GM12878 (cell line): ENCODE measurements at regions not wholly inside any gene's neighbourhood (a gene's known extent, or its start where the extent isn't known, plus 50 kb on each side); places are given as distances from the start of the nearest gene placed in this dataset.

Experiments
- ATAC-seq: fragments of 200-7000 bp; cut with Tn5 transposase; 3 replicates; pipeline ENCODE4 v1.9.1; 2020; ENCODE audit warnings: mild to moderate bottlenecking, moderate library complexity
- BruUV-seq: library from RNA; stranded (reverse); fragments of 400-500 nt; replicated peaks from 2 replicates; lab custom pipeline; 2021; lab: Mats Ljungman, UMichigan
- CTCF ChIA-PET: fragments of 300-600 bp; sonication (Branson Sonifier 250); formaldehyde crosslinking; extraction: SDS; loops from one replicate; lab custom pipeline; 2021; ENCODE audit warnings: inconsistent platforms; lab: Yijun Ruan, JAX
- POLR2A ChIA-PET: fragments of 350-600 bp; formaldehyde crosslinking; extraction: SDS; loops from one replicate; lab custom pipeline; 2021; ENCODE audit warnings: inconsistent platforms; lab: Charles Lee
- RAD21 ChIA-PET: fragments of 300-600 bp; sonication (Branson Sonifier 250); formaldehyde crosslinking; loops from one replicate; lab custom pipeline; 2023; ENCODE audit warnings: antibody characterized with exemption; ENCODE audit not compliant: unreplicated experiment; lab: Charles Lee
- SMC1A ChIA-PET: fragments of 300-600 bp; sonication (Branson Sonifier 250); formaldehyde crosslinking; loops from one replicate; lab custom pipeline; 2023; ENCODE audit not compliant: unreplicated experiment, uncharacterized antibody; lab: Charles Lee
- DNase-seq: peaks from one replicate; pipeline ENCODE4 v3.0.0-alpha.2; 2011; ENCODE audit warnings: low read depth, low spot score
- FAIRE-seq: peaks from 3 replicates; lab custom pipeline; 2011; peaks lifted over from hg19 to GRCh38; lab: Jason Lieb, UNC
- H2AFZ ChIP-seq: 2 replicates; pipeline ENCODE4 v1.6.0; 2011; ENCODE audit warnings: low read depth, low read length, control low read depth; ENCODE audit not compliant: control insufficient read depth
- H3K27ac ChIP-seq: 2 replicates; pipeline ENCODE4 v1.5.1; 2011; ENCODE audit warnings: control low read depth; ENCODE audit not compliant: control insufficient read depth, insufficient read depth
- H3K27me3 ChIP-seq, 2 experiments: replicated peaks in 1 of 2; 2 replicates each; pipeline versions ENCODE4 v1.6.0 to v1.6.1; 2011; ENCODE audit warnings: low read length in 1 of 2; ENCODE audit not compliant: control insufficient read depth in 2 of 2, insufficient read depth in 2 of 2
- H3K36me3 ChIP-seq, 2 experiments: 2 replicates each; pipeline ENCODE4 v1.5.1; 2011; ENCODE audit warnings: low read length in 1 of 2; ENCODE audit not compliant: control insufficient read depth in 2 of 2, insufficient read depth in 2 of 2
- H3K4me1 ChIP-seq: 2 replicates; pipeline ENCODE4 v1.6.1; 2011; ENCODE audit warnings: mild to moderate bottlenecking, low read length, moderate library complexity, mixed read lengths; ENCODE audit not compliant: control insufficient read depth, insufficient read depth
- H3K4me2 ChIP-seq: 2 replicates; pipeline ENCODE4 v1.6.0; 2011; ENCODE audit warnings: control low read depth; ENCODE audit not compliant: control insufficient read depth, insufficient read depth
- H3K4me3 ChIP-seq: fragments of 200-600 bp; sonication (generic); 2 replicates; pipeline ENCODE4 v1.5.1; 2016
- H3K79me2 ChIP-seq: 2 replicates; pipeline ENCODE4 v1.6.0; 2011; ENCODE audit warnings: low read length; ENCODE audit not compliant: control insufficient read depth, insufficient read depth
- H3K9ac ChIP-seq: 2 replicates; pipeline ENCODE4 v1.8.0; 2011; ENCODE audit warnings: low read length, control low read depth, mixed read lengths; ENCODE audit not compliant: control insufficient read depth, insufficient read depth
- H3K9me3 ChIP-seq: replicated peaks from 3 replicates; pipeline ENCODE4 v1.5.1; 2011; ENCODE audit warnings: mild to moderate bottlenecking, low read length; ENCODE audit not compliant: control insufficient read depth, insufficient read depth
- H4K20me1 ChIP-seq: 2 replicates; pipeline ENCODE4 v1.6.0; 2011; ENCODE audit not compliant: control insufficient read depth, insufficient read depth
- BACH1 ChIP-seq: fragments of 450-650 bp; IDR thresholded peaks from 2 replicates; pipeline ENCODE4 v1.6.1; 2017; ENCODE audit warnings: mild to moderate bottlenecking, borderline replicate concordance
- DPF2 ChIP-seq: fragments of 450-650 bp; IDR thresholded peaks from 2 replicates; pipeline ENCODE4 v1.6.1; 2017; ENCODE audit warnings: mild to moderate bottlenecking
- E2F4 ChIP-seq: IDR thresholded peaks from 2 replicates; pipeline ENCODE4 v1.6.1; 2012; ENCODE audit warnings: low read depth, low read length, improper control_type of control experiment
- EZH2 ChIP-seq: IDR thresholded peaks from 2 replicates; pipeline ENCODE4 v1.6.1; 2012; ENCODE audit warnings: low read depth, mild to moderate bottlenecking, control low read depth, inconsistent platforms, low read length, borderline replicate concordance; ENCODE audit not compliant: control insufficient read depth
- FOS ChIP-seq: IDR thresholded peaks from 3 replicates; pipeline ENCODE4 v1.6.1; 2011; ENCODE audit warnings: borderline replicate concordance; ENCODE audit not compliant: insufficient read length; ENCODE audit errors: extremely low read depth
- IKZF2 ChIP-seq, 2 experiments: fragments of 450-650 bp; IDR thresholded peaks; 2 replicates each; pipeline ENCODE4 v1.6.1; 2017; ENCODE audit warnings: mild to moderate bottlenecking in 2 of 2, moderate library complexity in 2 of 2
- MXI1 ChIP-seq: fragments of 150-350 bp; IDR thresholded peaks from 2 replicates; pipeline ENCODE4 v1.6.1; 2011; ENCODE audit warnings: low read depth, mild to moderate bottlenecking, inconsistent platforms, low read length, improper control_type of control experiment
- RB1 ChIP-seq: fragments of 450-650 bp; formaldehyde crosslinking; IDR thresholded peaks from 2 replicates; pipeline ENCODE4 v1.6.1; 2017; ENCODE audit warnings: mild to moderate bottlenecking, borderline replicate concordance
- RUNX3 ChIP-seq: IDR thresholded peaks from 2 replicates; pipeline ENCODE4 v1.6.1; 2012; ENCODE audit warnings: low read length, inconsistent platforms
- SIN3A ChIP-seq: IDR thresholded peaks from 2 replicates; pipeline ENCODE4 v1.6.1; 2012; ENCODE audit warnings: low read depth, low read length, improper control_type of control experiment
- ZBED1 ChIP-seq: IDR thresholded peaks from 2 replicates; pipeline ENCODE4 v1.6.1; 2016; ENCODE audit warnings: borderline replicate concordance
- in situ Hi-C: fragments of 300-500 bp; cut with MboI; formaldehyde crosslinking; loops from 9 replicates; pipeline ENCODE4 v1.14.3; 2018; ENCODE audit warnings: mixed read lengths
- intact Hi-C: fragments of 100-400 bp; cut with micrococcal nuclease; formaldehyde crosslinking; loops from one replicate; pipeline ENCODE4 v1.14.2; 2022; ENCODE audit not compliant: unreplicated experiment
- TF ChIP-seq, protein P1 (sequence below): IDR thresholded peaks from 2 replicates; pipeline ENCODE4 v1.6.1; 2011; ENCODE audit warnings: borderline replicate concordance, low read depth, mild to moderate bottlenecking, moderate library complexity, low read length; ENCODE audit not compliant: insufficient read depth, poor library complexity, severe bottlenecking
- TF ChIP-seq, protein P2 (sequence below): fragments of 450-650 bp; conservative IDR thresholded peaks from 2 replicates; pipeline ENCODE4 v1.6.1; 2017; ENCODE audit warnings: mild to moderate bottlenecking, moderate library complexity
- TF ChIP-seq, protein P3 (sequence below): fragments of 450-650 bp; IDR thresholded peaks from 2 replicates; pipeline ENCODE4 v1.6.1; 2014; ENCODE audit warnings: mild to moderate bottlenecking

GRCh38 chr19:46551164-46551563, 50.0 kb upstream of the CALM3 start:
- in situ Hi-C loops, result no loop called here
- Histone ChIP-seq H3K27ac (no peak overlapping the region), H2AFZ (no peak overlapping the region), H3K4me1 (no peaks in the 10 kb centered on the region), H3K9me3 (peaks cover 2% of the 10 kb centered on the region; the same call in 2 of the 3 replicates), H3K4me3 (no peak overlapping the region), H3K27me3 (no peaks in the 10 kb centered on the region), H4K20me1 (no peaks in the 10 kb centered on the region), H3K9ac (no peak overlapping the region), H3K79me2 (no peaks in the 10 kb centered on the region), H3K4me2 (no peak overlapping the region), H3K36me3 (no peaks in the 10 kb centered on the region)
- ChIA-PET POLR2A (no interaction called here), RAD21 (no interaction called here), SMC1A (interaction anchor here (0.6 to 0.9 kb wide), 2 partner anchors 32 to 146 kb away, joined by 3 read pairs; no protein-coding TSS in a partner anchor), CTCF (interaction anchor here (1.1 to 3.1 kb wide), 2 partner anchors 22 to 149 kb away, joined by 3 to 12 read pairs; no protein-coding TSS in a partner anchor)
- ATAC-seq (no peak), FAIRE-seq (no peak), DNase-seq (no peak)
- TF ChIP-seq, protein P1, sequence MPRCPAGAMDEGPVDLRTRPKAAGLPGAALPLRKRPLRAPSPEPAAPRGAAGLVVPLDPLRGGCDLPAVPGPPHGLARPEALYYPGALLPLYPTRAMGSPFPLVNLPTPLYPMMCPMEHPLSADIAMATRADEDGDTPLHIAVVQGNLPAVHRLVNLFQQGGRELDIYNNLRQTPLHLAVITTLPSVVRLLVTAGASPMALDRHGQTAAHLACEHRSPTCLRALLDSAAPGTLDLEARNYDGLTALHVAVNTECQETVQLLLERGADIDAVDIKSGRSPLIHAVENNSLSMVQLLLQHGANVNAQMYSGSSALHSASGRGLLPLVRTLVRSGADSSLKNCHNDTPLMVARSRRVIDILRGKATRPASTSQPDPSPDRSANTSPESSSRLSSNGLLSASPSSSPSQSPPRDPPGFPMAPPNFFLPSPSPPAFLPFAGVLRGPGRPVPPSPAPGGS, result no peak
- TF ChIP-seq IKZF2 (IDR thresholded peaks at IDR 0.05) (no peak), ZBED1 (no peak), EZH2 (no peak), RUNX3 (no peak), SIN3A (no peak), DPF2 (no peak), RB1 (no peak), FOS (no peak), MXI1 (no peak), BACH1 (no peak), E2F4 (no peak)
- TF ChIP-seq, protein P2, sequence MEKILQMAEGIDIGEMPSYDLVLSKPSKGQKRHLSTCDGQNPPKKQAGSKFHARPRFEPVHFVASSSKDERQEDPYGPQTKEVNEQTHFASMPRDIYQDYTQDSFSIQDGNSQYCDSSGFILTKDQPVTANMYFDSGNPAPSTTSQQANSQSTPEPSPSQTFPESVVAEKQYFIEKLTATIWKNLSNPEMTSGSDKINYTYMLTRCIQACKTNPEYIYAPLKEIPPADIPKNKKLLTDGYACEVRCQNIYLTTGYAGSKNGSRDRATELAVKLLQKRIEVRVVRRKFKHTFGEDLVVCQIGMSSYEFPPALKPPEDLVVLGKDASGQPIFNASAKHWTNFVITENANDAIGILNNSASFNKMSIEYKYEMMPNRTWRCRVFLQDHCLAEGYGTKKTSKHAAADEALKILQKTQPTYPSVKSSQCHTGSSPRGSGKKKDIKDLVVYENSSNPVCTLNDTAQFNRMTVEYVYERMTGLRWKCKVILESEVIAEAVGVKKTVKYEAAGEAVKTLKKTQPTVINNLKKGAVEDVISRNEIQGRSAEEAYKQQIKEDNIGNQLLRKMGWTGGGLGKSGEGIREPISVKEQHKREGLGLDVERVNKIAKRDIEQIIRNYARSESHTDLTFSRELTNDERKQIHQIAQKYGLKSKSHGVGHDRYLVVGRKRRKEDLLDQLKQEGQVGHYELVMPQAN, result no peak
- TF ChIP-seq, protein P3, sequence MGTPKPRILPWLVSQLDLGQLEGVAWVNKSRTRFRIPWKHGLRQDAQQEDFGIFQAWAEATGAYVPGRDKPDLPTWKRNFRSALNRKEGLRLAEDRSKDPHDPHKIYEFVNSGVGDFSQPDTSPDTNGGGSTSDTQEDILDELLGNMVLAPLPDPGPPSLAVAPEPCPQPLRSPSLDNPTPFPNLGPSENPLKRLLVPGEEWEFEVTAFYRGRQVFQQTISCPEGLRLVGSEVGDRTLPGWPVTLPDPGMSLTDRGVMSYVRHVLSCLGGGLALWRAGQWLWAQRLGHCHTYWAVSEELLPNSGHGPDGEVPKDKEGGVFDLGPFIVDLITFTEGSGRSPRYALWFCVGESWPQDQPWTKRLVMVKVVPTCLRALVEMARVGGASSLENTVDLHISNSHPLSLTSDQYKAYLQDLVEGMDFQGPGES, result no peak
- BruUV-seq, result no TSS peak
- intact Hi-C loops, result no loop called here
